Calu3 (cell line): ENCODE measurements at regions not wholly inside any gene's neighbourhood (a gene's known extent, or its start where the extent isn't known, plus 50 kb on each side); places are given as distances from the start of the nearest gene placed in this dataset.
"Not testable (repeated sequence)": the region's sequence is repeated elsewhere in the genome, so short reads cannot be mapped to it uniquely, and the experiment has no call there.

Experiments
- BruUV-seq: library from RNA; stranded (reverse); fragments of 400-500 nt; replicated peaks from 2 replicates; lab custom pipeline; 2021; lab: Mats Ljungman, UMichigan
- CTCF ChIA-PET: fragments of 300-600 bp; sonication (Branson Sonifier 250); formaldehyde crosslinking; loops from one replicate; lab custom pipeline; 2022; ENCODE audit warnings: antibody characterized with exemption; lab: Charles Lee
- DNase-seq: peaks from one replicate; pipeline ENCODE4 v3.0.0; 2022
- H3K27ac Mint-ChIP-seq: one replicate; pipeline ENCODE4 v1.8.0; 2022; ENCODE audit warnings: mixed read lengths; ENCODE audit not compliant: unreplicated experiment
- H3K27me3 Mint-ChIP-seq: one replicate; pipeline ENCODE4 v1.8.0; 2022; ENCODE audit warnings: mixed read lengths; ENCODE audit not compliant: unreplicated experiment
- H3K36me3 Mint-ChIP-seq: one replicate; pipeline ENCODE4 v1.8.0; 2022; ENCODE audit warnings: mild to moderate bottlenecking, moderate library complexity, mixed read lengths; ENCODE audit not compliant: insufficient read depth, unreplicated experiment
- H3K4me1 Mint-ChIP-seq: one replicate; pipeline ENCODE4 v1.8.0; 2022; ENCODE audit warnings: mild to moderate bottlenecking, low read depth, mixed read lengths; ENCODE audit not compliant: unreplicated experiment
- H3K4me3 Mint-ChIP-seq: one replicate; pipeline ENCODE4 v1.8.0; 2022; ENCODE audit warnings: mild to moderate bottlenecking, low read depth, moderate library complexity, mixed read lengths; ENCODE audit not compliant: unreplicated experiment
- H3K9me3 Mint-ChIP-seq: one replicate; pipeline ENCODE4 v1.8.0; 2022; ENCODE audit warnings: low read depth, mixed read lengths; ENCODE audit not compliant: unreplicated experiment
- CTCF ChIP-seq: fragments of 200-600 bp; IDR thresholded peaks from one replicate; pipeline ENCODE4 v1.8.0; 2022; ENCODE audit warnings: antibody characterized with exemption; ENCODE audit not compliant: unreplicated experiment
- intact Hi-C: fragments of 100-400 bp; cut with micrococcal nuclease; formaldehyde crosslinking; loops from one replicate; pipeline ENCODE4 v1.10.0; 2022; ENCODE audit not compliant: unreplicated experiment

GRCh38 chr14:105891631-105892452 lies 365.5 kb downstream of the TMEM121 start:
- intact Hi-C loops: no loop called here
- DNase-seq: no peak
- Mint-ChIP-seq H3K27me3 (peaks cover 56% of the 10 kb centered on the region), H3K9me3 (no peaks in the 10 kb centered on the region), H3K4me1 (no peaks in the 10 kb centered on the region), H3K36me3 (no peaks in the 10 kb centered on the region), H3K27ac (no peak overlapping the region), H3K4me3 (no peak overlapping the region)
- TF ChIP-seq CTCF: no peak
- CTCF ChIA-PET: no interaction called here
- no TSS peak for BruUV-seq

GRCh38 chr14:105892453-105893441 lies 366.4 kb downstream of the TMEM121 start:
- DNase-seq, H3K4me1 Mint-ChIP-seq, H3K36me3 Mint-ChIP-seq, H3K4me3 Mint-ChIP-seq, H3K9me3 Mint-ChIP-seq, BruUV-seq, H3K27ac Mint-ChIP-seq, intact Hi-C loops, CTCF ChIA-PET: not testable (repeated sequence)
- H3K27me3 Mint-ChIP-seq: peaks cover 58% of the 10 kb centered on the region

- H3K9me3 Mint-ChIP-seq, BruUV-seq, intact Hi-C loops, H3K36me3 Mint-ChIP-seq, H3K27ac Mint-ChIP-seq, H3K4me3 Mint-ChIP-seq, CTCF ChIA-PET, H3K4me1 Mint-ChIP-seq, DNase-seq: not testable (repeated sequence)
- H3K27me3 Mint-ChIP-seq: peaks cover 58% of the 10 kb centered on the region
Measured at GRCh38 chr14:105893686-105894085, 367.3 kb downstream of the TMEM121 start.

- CTCF ChIA-PET: no interaction called here
- no peaks in the 10 kb centered on the region for H3K9me3 Mint-ChIP-seq
- intact Hi-C loops: no loop called here
- H3K27ac Mint-ChIP-seq: no peak overlapping the region
- H3K4me3 Mint-ChIP-seq: no peak overlapping the region
- DNase-seq: no peak
- BruUV-seq: no TSS peak
- no peaks in the 10 kb centered on the region for H3K36me3 Mint-ChIP-seq
- TF ChIP-seq CTCF: no peak
- peaks cover 58% of the 10 kb centered on the region for H3K27me3 Mint-ChIP-seq
- no peaks in the 10 kb centered on the region for H3K4me1 Mint-ChIP-seq
Measured at GRCh38 chr14:105894125-105894977, 368.0 kb downstream of the TMEM121 start.
